ENCODE measurements at regions not wholly inside any gene's neighbourhood (a gene's known extent, or its start where the extent isn't known, plus 50 kb on each side); places are given as distances from the start of the nearest gene placed in this dataset.

GRCh38 chr15:57819646-57820045 is 113.1 kb downstream of the POLR2M start:
- TF ChIP-seq CTCF (IDR thresholded peaks at IDR 0.05; ENCODE audit: extremely low read depth, low read depth, low read length), result no peak
- H3K4me2 ChIP-seq (ENCODE audit: insufficient read depth, low read length), result no peak overlapping the region
- no peaks in the 10 kb centered on the region for H3K79me2 ChIP-seq (ENCODE audit: insufficient read depth, low read length)
- DNase-seq (ENCODE audit: insufficient read length, low spot score, missing footprints), result no peak
- no peaks in the 10 kb centered on the region for H3K4me1 ChIP-seq (ENCODE audit: insufficient read depth, low read length)
- H2AFZ ChIP-seq (ENCODE audit: low read length), result no peak overlapping the region
- H4K20me1 ChIP-seq (ENCODE audit: insufficient read depth, low read length), result no peaks in the 10 kb centered on the region
- peaks cover 6% of the 10 kb centered on the region for H3K27me3 ChIP-seq (ENCODE audit: insufficient read depth, low read length)
- no peaks in the 10 kb centered on the region for H3K36me3 ChIP-seq (ENCODE audit: insufficient read depth, low read length)
- H3K27ac ChIP-seq (ENCODE audit: low read depth, low read length), result no peak overlapping the region
- no peaks in the 10 kb centered on the region for H3K9me3 ChIP-seq (ENCODE audit: low read depth, low read length)
- H3K4me3 ChIP-seq (ENCODE audit: insufficient read depth, low read length), result no peak overlapping the region

- Histone ChIP-seq H3K79me2 (ENCODE audit: insufficient read depth, low read length) (no peaks in the 10 kb centered on the region), H2AFZ (ENCODE audit: low read length) (no peak overlapping the region), H4K20me1 (ENCODE audit: insufficient read depth, low read length) (no peaks in the 10 kb centered on the region), H3K4me1 (ENCODE audit: insufficient read depth, low read length) (no peaks in the 10 kb centered on the region), H3K27ac (ENCODE audit: low read depth, low read length) (no peak overlapping the region), H3K9me3 (ENCODE audit: low read depth, low read length) (no peaks in the 10 kb centered on the region), H3K4me3 (ENCODE audit: insufficient read depth, low read length) (no peak overlapping the region), H3K36me3 (ENCODE audit: insufficient read depth, low read length) (no peaks in the 10 kb centered on the region), H3K27me3 (ENCODE audit: insufficient read depth, low read length) (peaks cover 6% of the 10 kb centered on the region), H3K4me2 (ENCODE audit: insufficient read depth, low read length) (no peak overlapping the region)
- no peak for TF ChIP-seq CTCF (IDR thresholded peaks at IDR 0.05; ENCODE audit: extremely low read depth, low read depth, low read length)
- no peak for DNase-seq (ENCODE audit: insufficient read length, low spot score, missing footprints)
Measured at GRCh38 chr15:57820119-57820518, 113.6 kb downstream of the POLR2M start.

GRCh38 chr15:57821826-57822225 is 115.3 kb downstream of the POLR2M start:
- Histone ChIP-seq H4K20me1 (ENCODE audit: insufficient read depth, low read length) (no peaks in the 10 kb centered on the region), H3K9me3 (ENCODE audit: low read depth, low read length) (no peaks in the 10 kb centered on the region)
- DNase-seq (ENCODE audit: insufficient read length, low spot score, missing footprints), result no peak

DNA sequence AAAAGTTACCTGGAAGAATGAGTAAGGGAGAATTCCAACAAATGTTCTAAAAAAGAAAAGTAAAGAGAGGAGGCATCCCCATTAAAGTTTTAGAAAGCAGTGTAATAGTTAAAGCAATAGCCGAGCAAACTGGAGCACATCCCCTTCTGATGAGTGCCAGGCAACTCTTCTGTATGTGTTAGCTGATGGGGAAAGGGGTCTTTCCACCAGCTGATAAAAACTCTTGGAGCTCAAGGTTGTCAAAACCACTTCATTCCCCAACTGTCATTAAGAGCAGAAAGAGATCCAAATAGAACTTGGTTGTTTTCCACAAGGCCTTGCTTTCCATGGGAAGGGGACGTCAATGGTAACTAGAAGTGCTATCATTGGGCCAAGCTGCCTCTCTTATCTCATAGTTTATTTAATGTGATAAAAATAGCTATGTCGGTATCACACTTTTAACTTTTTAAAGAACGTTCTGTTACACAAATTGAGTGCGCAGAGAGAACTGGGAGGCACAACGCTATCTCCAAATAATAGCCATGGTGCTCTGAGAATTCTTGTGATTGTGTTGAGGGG is 116.9 kb downstream of the POLR2M start:
- no peak for DNase-seq (ENCODE audit: insufficient read length, low spot score, missing footprints)
- Histone ChIP-seq H2AFZ (ENCODE audit: low read length) (no peak overlapping the region), H3K4me3 (ENCODE audit: insufficient read depth, low read length) (no peak overlapping the region), H3K4me2 (ENCODE audit: insufficient read depth, low read length) (no peak overlapping the region), H3K27ac (ENCODE audit: low read depth, low read length) (no peak overlapping the region), H3K9me3 (ENCODE audit: low read depth, low read length) (no peaks in the 10 kb centered on the region), H3K4me1 (ENCODE audit: insufficient read depth, low read length) (no peaks in the 10 kb centered on the region), H3K36me3 (ENCODE audit: insufficient read depth, low read length) (no peaks in the 10 kb centered on the region), H3K79me2 (ENCODE audit: insufficient read depth, low read length) (no peaks in the 10 kb centered on the region), H3K27me3 (ENCODE audit: insufficient read depth, low read length) (peaks cover 6% of the 10 kb centered on the region), H4K20me1 (ENCODE audit: insufficient read depth, low read length) (no peaks in the 10 kb centered on the region)
- TF ChIP-seq CTCF (IDR thresholded peaks at IDR 0.05; ENCODE audit: extremely low read depth, low read depth, low read length), result no peak

More at GRCh38 chr15:57821826-57822225, 115.3 kb downstream of the POLR2M start:
- Histone ChIP-seq H3K4me3 (ENCODE audit: insufficient read depth, low read length) (no peak overlapping the region), H3K4me2 (ENCODE audit: insufficient read depth, low read length) (no peak overlapping the region), H3K79me2 (ENCODE audit: insufficient read depth, low read length) (no peaks in the 10 kb centered on the region), H2AFZ (ENCODE audit: low read length) (no peak overlapping the region), H3K27me3 (ENCODE audit: insufficient read depth, low read length) (peaks cover 6% of the 10 kb centered on the region), H3K4me1 (ENCODE audit: insufficient read depth, low read length) (no peaks in the 10 kb centered on the region), H3K36me3 (ENCODE audit: insufficient read depth, low read length) (no peaks in the 10 kb centered on the region), H3K27ac (ENCODE audit: low read depth, low read length) (no peak overlapping the region)
- TF ChIP-seq CTCF (IDR thresholded peaks at IDR 0.05; ENCODE audit: extremely low read depth, low read depth, low read length), result no peak

Data from osteoblast (primary cell).